RWPE2 (cell line): ENCODE measurements at regions not wholly inside any gene's neighbourhood (a gene's known extent, or its start where the extent isn't known, plus 50 kb on each side); places are given as distances from the start of the nearest gene placed in this dataset.
A peak's percentile ranks its signal among the peaks of the same experiment; 100 is the strongest.
"Not testable (repeated sequence)": the region's sequence is repeated elsewhere in the genome, so short reads cannot be mapped to it uniquely, and the experiment has no call there.

Experiments used
- ATAC-seq: fragments of 200-7000 bp; cut with Tn5 transposase; 3 replicates; pipeline ENCODE4 v1.9.1; 2021; ENCODE audit warnings: low read depth
- DNase-seq: peaks from one replicate; pipeline ENCODE4 v3.0.0-alpha.2; 2020; ENCODE audit warnings: low spot score
- H3K27ac ChIP-seq: fragments of 450-650 bp; 2 replicates; pipeline ENCODE4 v1.5.1; 2017; ENCODE audit warnings: mild to moderate bottlenecking; ENCODE audit not compliant: poor library complexity, severe bottlenecking
- H3K27me3 ChIP-seq: fragments of 250-450 bp; sonication (Bioruptor Pico); 2 replicates; pipeline ENCODE4 v1.5.1; 2021; ENCODE audit warnings: mild to moderate bottlenecking, moderate library complexity; ENCODE audit not compliant: insufficient read depth, poor library complexity, severe bottlenecking
- H3K36me3 ChIP-seq: fragments of 250-450 bp; sonication (Bioruptor Pico); 2 replicates; pipeline ENCODE4 v1.5.1; 2020; ENCODE audit warnings: low read depth, mild to moderate bottlenecking, moderate library complexity
- H3K4me1 ChIP-seq: fragments of 250-450 bp; sonication (Bioruptor Pico); 2 replicates; pipeline ENCODE4 v1.5.1; 2021; ENCODE audit warnings: mild to moderate bottlenecking, moderate library complexity; ENCODE audit not compliant: insufficient read depth, poor library complexity, severe bottlenecking
- H3K4me3 ChIP-seq: fragments of 250-450 bp; sonication (Bioruptor Pico); 2 replicates; pipeline ENCODE4 v1.5.1; 2021; ENCODE audit warnings: mild to moderate bottlenecking, moderate library complexity; ENCODE audit not compliant: severe bottlenecking
- H3K9me3 ChIP-seq: fragments of 250-450 bp; sonication (Bioruptor Pico); 2 replicates; pipeline ENCODE4 v1.5.1; 2021; ENCODE audit warnings: mild to moderate bottlenecking, moderate library complexity; ENCODE audit not compliant: severe bottlenecking
- CTCF ChIP-seq: fragments of 450-650 bp; IDR thresholded peaks from one replicate; pipeline ENCODE4 v1.5.1; 2017; ENCODE audit warnings: mild to moderate bottlenecking, moderate library complexity; ENCODE audit not compliant: poor library complexity, severe bottlenecking

- Histone ChIP-seq H3K36me3 (no peaks in the 10 kb centered on the region), H3K27me3 (no peaks in the 10 kb centered on the region), H3K4me3 (no peak overlapping the region), H3K27ac (peak overlapping the region; percentile 34), H3K9me3 (peaks cover 3% of the 10 kb centered on the region), H3K4me1 (peaks cover 12% of the 10 kb centered on the region)
- TF ChIP-seq CTCF = no peak
- DNase-seq = no peak
- peak; percentile 92 for ATAC-seq
These were observed 188.6 kb upstream of the TBL1XR1 start for GRCh38 chr3:177385831-177386301.

- no peak overlapping the region for H3K4me3 ChIP-seq
- no peaks in the 10 kb centered on the region for H3K9me3 ChIP-seq
- H3K4me1 ChIP-seq = peaks cover 12% of the 10 kb centered on the region
- DNase-seq (no peak), ATAC-seq (no peak)
- no peak overlapping the region for H3K27ac ChIP-seq
- no peaks in the 10 kb centered on the region for H3K27me3 ChIP-seq
- no peak for TF ChIP-seq CTCF
- H3K36me3 ChIP-seq = no peaks in the 10 kb centered on the region
These were observed 190.9 kb upstream of the TBL1XR1 start for GRCh38 chr3:177388209-177388608.

- ATAC-seq, H3K36me3 ChIP-seq, DNase-seq, H3K9me3 ChIP-seq, H3K4me1 ChIP-seq, H3K27me3 ChIP-seq: not testable (repeated sequence)
- H3K4me3 ChIP-seq = peak overlapping the region; percentile 24
- H3K27ac ChIP-seq = peak overlapping the region; percentile 31
These were observed 197.1 kb upstream of the TBL1XR1 start for GRCh38 chr3:177394231-177395024.

- H3K4me1 ChIP-seq = no peaks in the 10 kb centered on the region
- ATAC-seq (no peak), DNase-seq (no peak)
- H3K36me3 ChIP-seq = no peaks in the 10 kb centered on the region
- H3K4me3 ChIP-seq = no peak overlapping the region
- TF ChIP-seq CTCF = no peak
- H3K27me3 ChIP-seq = no peaks in the 10 kb centered on the region
- no peaks in the 10 kb centered on the region for H3K9me3 ChIP-seq
- H3K27ac ChIP-seq = no peak overlapping the region
These were observed 199.5 kb upstream of the TBL1XR1 start for GRCh38 chr3:177396733-177397132.

- no peak overlapping the region for H3K27ac ChIP-seq
- H3K27me3 ChIP-seq = no peaks in the 10 kb centered on the region
- no peaks in the 10 kb centered on the region for H3K9me3 ChIP-seq
- ATAC-seq = no peak
- no peak for DNase-seq
- H3K36me3 ChIP-seq = no peaks in the 10 kb centered on the region
- no peaks in the 10 kb centered on the region for H3K4me1 ChIP-seq
- TF ChIP-seq CTCF = no peak
- no peak overlapping the region for H3K4me3 ChIP-seq
These were observed 204.1 kb upstream of the TBL1XR1 start for GRCh38 chr3:177401375-177401774.
